HG03565 (cell line): ENCODE measurements at regions not wholly inside any gene's neighbourhood (a gene's known extent, or its start where the extent isn't known, plus 50 kb on each side); places are given as distances from the start of the nearest gene placed in this dataset.
"Not testable (repeated sequence)": the region's sequence is repeated elsewhere in the genome, so short reads cannot be mapped to it uniquely, and the experiment has no call there.

Experiments used
- ATAC-seq: cut with Tn5 transposase; IDR thresholded peaks from one replicate; pipeline ENCODE4 v1.9.1; 2021; ENCODE audit warnings: mild to moderate bottlenecking, moderate library complexity; ENCODE audit not compliant: unreplicated experiment

DNA sequence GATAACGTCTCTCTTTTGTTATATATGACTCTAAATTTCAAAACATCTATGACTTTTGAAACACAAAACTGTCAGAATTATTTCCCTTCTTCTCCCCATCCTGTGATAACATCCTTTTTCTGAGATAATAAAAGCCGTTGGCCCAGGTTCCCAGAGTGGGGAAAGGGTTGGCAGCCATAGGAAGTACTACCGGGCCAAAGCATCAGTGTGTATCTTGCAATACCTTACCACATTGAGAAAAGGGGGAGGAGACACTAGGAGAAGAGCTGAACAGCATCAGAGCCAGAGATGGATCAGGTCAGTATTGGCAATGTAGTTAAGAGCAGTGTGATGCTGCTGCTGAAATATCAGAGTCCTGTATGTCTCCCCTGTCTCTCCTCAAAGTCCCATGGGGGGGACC is 210.0 kb upstream of the PROK2 start:
- no peak for ATAC-seq

- no peak for ATAC-seq
These were observed 209.3 kb upstream of the PROK2 start for GRCh38 chr3:71994203-71994602.

DNA sequence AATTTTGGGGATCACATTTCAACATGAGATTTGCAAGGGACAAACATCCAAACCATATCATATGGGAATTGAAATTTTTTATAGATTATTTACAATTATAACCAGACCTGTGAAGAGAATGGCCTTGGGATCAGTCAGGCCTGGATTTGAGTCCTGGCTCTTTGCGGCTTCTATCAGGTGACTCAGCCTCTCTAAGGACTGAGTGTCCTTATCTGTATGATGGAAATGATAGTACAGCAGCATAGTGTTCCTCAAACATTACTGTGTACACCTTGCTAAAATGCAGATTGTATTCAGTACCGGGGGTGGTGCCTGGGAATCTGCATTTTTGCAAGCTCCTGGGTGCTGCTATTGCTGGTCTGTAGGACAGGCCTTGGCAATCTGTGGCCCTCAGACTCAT is 206.7 kb upstream of the PROK2 start:
- ATAC-seq: no peak

- no peak for ATAC-seq
These were observed 206.1 kb upstream of the PROK2 start for GRCh38 chr3:71991046-71991445.

GRCh38 chr3:71990545-71990944 is 205.6 kb upstream of the PROK2 start:
- ATAC-seq: no peak

DNA sequence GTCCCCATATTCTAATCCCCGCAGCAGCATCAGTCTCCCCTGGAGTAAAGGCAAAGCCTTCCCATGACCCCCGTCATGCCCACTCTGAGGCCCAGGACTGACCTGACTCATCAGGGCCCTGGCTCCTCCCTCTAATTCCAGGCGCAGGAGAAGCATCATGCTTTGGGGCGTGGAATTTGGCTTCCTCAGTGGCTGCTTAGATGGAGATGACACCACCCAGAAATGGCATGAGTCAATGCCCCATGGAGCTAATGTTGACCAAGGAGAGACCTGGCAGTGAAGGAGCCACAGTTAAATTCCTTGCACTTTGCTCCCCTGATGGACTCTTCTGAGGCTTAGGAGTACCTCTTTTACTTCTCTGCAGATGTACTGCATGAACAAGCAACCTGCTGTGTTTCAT is 204.2 kb upstream of the PROK2 start:
- ATAC-seq: no peak

DNA sequence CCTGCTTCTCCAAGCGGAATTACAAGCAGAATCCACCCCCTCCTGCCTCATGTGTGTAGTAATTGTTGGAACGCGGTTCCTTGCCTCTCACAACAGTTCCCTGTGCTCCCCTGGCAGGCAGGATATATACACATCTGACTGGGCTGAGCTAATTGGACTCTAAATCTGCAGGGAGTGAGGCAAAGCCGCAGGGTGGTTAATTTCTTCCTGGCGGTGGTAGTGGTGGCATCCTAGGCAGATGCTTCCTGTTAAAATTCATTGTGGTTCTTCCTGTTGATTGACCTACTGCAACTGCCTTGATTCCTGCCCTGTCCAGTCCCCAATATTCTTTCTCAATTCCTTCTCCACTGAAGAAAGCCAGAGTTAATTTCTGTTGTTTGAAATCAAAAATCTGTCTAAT is 202.9 kb upstream of the PROK2 start:
- ATAC-seq: no peak

GRCh38 chr3:71987089-71987735 is 202.3 kb upstream of the PROK2 start:
- no peak for ATAC-seq

DNA sequence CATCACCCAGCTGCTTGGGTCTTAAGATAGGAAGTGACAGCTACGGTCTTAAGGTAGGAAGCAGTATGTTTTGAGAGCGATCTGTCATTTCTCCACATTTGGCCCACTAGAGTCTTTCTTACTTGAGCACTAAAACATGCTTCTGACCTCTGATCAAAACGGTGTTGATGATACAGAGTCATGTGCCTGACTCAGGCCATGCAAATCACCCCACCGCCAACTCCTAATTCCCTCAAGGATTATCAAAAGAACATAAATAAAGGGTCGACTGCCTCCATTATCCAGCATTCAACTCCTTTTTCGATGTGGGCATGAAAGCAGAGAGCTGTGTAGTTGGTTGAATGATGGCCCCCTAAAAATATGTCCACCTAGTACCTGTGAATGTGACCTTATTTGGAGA is 201.7 kb upstream of the PROK2 start:
- ATAC-seq: no peak

GRCh38 chr3:71984843-71985613 is 200.1 kb upstream of the PROK2 start:
- ATAC-seq: peak; percentile 87

- no peak for ATAC-seq
These were observed 198.7 kb upstream of the PROK2 start for GRCh38 chr3:71983694-71984093.

DNA sequence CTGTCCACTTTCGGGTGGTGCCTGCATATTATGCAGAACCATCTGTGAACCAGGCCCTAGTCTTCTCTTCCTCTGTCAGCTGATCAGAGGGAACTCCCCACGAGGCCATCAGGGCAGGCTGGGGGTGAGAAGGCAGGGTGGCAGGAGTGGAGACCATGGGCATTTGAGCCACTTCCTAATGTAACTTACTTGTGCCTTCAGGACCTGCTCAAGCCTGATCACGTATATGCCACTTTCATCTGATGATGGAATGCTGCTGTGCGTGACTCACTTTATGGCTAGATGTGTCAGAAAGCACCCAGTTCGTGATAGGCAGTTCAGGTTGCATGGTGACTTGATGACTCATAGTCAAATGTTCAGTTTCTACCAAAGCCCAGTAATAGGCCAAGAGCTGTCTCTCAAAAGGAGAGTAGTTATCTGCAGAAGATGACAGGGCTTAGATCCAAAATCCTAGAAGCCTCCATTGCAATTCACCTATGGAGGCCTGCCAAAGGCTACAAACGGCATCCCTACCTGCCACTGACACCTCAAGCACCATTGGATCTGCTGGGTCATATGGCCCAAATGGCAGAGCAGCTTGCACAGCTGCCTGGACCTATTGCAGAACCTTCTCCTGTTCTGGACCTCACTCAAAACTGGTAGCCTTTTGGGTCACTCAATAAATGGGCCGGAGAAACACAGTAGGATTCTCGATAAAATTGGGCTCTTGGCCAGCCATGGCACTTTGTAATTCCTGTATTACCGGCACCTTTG is 197.7 kb upstream of the PROK2 start:
- ATAC-seq: not testable (repeated sequence)

GRCh38 chr3:71979175-71979574 is 194.2 kb upstream of the PROK2 start:
- no peak for ATAC-seq

DNA sequence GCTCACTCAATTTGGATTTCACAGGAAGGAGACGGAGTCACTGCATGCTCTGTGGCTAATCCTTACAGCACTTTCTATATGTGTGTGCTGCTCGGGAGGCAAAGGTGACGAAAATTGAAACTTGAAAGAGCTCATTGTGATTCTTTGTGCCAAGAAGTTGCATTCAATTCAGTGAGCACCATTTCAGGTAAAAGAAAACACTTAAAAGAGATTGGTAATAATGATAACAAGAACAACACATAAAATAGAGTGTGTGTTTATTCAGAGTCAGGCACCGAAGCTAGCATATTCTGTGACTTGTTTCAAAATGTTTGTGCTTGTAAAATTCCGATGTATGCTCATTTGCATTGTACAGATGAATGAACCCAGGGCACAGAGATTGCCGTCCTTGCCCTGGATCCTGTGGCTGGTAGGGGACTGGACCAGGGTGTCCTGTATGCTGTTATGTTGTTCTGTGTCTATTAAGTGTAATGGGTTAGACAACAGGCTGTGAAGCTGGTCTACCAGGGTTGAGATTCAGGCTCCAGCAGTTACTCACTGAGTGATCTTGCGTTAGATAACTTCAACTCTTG is 193.3 kb upstream of the PROK2 start:
- ATAC-seq: peak; percentile 86

DNA sequence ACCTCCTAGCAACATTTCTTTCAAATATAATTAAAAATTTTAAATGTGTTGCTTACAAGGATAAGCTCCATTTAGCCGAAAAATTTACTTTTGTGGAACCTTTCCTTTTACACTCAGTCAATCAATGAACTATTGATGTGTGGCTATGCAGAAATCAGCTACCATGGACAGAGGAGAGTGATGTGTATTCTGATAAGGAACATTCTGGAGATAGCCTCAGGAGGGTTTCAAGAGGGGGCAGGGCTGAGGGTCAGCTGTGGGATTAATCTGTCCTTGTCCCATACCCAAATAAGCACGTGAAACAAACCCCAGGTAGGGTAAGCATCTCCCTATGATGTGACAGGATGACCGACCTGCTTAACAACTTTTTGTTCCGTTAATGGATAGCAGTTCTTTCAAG is 192.6 kb upstream of the PROK2 start:
- ATAC-seq: no peak

DNA sequence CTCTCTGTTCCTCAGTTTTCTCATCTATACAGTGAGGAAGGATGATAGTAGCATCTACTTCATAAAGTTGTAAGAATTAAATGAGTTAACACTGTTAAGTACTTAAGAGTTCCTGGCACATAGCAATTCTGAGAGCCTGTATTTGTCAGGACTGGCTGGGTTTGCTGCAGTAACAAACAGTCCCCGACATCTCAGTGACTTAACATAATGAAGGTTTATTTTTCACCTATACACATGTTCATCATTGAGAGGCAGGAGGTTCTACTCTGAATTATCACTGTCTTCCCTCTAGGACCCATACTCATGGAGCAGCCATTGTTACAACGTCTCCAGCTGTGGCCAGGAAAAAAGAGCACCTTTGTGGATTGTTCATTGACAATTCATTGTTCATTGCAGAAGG is 190.6 kb upstream of the PROK2 start:
- ATAC-seq: no peak

GRCh38 chr3:71974786-71975185 is 189.8 kb upstream of the PROK2 start:
- ATAC-seq: no peak

DNA sequence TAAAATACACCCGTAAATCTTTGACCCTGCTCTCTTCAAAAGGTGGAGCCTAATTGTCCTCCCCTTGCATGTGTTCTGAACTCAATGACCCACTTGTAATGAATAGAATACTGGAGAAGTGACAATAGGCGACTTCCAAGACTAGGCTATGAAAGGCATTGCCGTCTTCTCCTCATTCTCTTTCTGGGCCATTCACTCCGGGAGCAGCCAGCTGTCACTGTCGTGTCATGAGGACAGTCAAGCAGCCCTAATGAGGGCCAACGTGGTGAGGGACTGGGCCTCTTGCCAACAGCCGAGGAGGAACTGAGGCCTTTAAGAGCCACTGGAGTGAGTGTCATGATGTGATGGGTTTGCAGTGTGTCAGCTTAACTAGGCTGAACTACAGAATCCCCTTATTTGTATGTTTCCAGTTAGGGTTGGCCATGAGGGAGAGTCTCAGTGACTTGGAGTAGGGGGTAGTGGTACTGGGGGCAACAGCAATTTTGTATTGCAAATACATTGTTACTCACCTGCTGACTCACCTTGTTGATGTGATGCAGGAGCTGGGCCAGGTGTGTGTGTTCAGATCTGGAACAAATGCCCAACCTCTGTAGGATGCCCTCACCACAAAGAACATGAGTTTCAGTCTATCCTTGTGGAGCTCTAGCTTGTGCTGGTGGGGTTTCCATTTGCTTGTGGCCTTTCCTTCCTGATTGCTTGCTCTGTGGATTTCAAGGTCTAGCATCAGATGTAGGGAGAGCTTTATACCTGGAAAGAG is 188.5 kb upstream of the PROK2 start:
- ATAC-seq: no peak

- ATAC-seq: no peak
These were observed 187.1 kb upstream of the PROK2 start for GRCh38 chr3:71972031-71972430.

GRCh38 chr3:71968544-71968943 is 183.6 kb upstream of the PROK2 start:
- no peak for ATAC-seq

GRCh38 chr3:71966185-71966584 is 181.2 kb upstream of the PROK2 start:
- ATAC-seq: no peak
